Dermis blood vessel endothelial cell (primary cell): ENCODE measurements at regions not wholly inside any gene's neighbourhood (a gene's known extent, or its start where the extent isn't known, plus 50 kb on each side); places are given as distances from the start of the nearest gene placed in this dataset.
"Not testable (repeated sequence)": the region's sequence is repeated elsewhere in the genome, so short reads cannot be mapped to it uniquely, and the experiment has no call there.

Source experiments
- DNase-seq: peaks from one replicate; pipeline ENCODE4 v3.0.0; 2010

- DNase-seq, result no peak
Observed at GRCh38 chr12:4822572-4822971, 87.1 kb upstream of the KCNA1 start.

- DNase-seq, result no peak
Observed at GRCh38 chr12:4824380-4824779, 85.3 kb upstream of the KCNA1 start.

GRCh38 chr12:4825011-4825858 lies 84.5 kb upstream of the KCNA1 start:
- no peak for DNase-seq

- no peak for DNase-seq
Observed at GRCh38 chr12:4826909-4827308, 82.8 kb upstream of the KCNA1 start.

GRCh38 chr12:4828176-4828575 lies 81.5 kb upstream of the KCNA1 start:
- DNase-seq, result no peak

- no peak for DNase-seq
Observed at GRCh38 chr12:4829161-4829792, 80.4 kb upstream of the KCNA1 start.

- DNase-seq, result no peak
Observed at GRCh38 chr12:4829793-4830162, 79.9 kb upstream of the KCNA1 start.

GRCh38 chr12:4830556-4831210 lies 79.0 kb upstream of the KCNA1 start:
- no peak for DNase-seq

- DNase-seq, result no peak
Observed at GRCh38 chr12:4833053-4833452, 76.7 kb upstream of the KCNA1 start.

GRCh38 chr12:4833524-4833923 lies 76.2 kb upstream of the KCNA1 start:
- DNase-seq, result no peak

GRCh38 chr12:4842401-4842800 lies 67.3 kb upstream of the KCNA1 start:
- not testable (repeated sequence) for DNase-seq

- DNase-seq, result no peak
Observed at GRCh38 chr12:4843907-4844306, 65.8 kb upstream of the KCNA1 start.

GRCh38 chr12:4847713-4848112 lies 62.0 kb upstream of the KCNA1 start:
- no peak for DNase-seq

- DNase-seq, result peak; percentile 65
Observed at GRCh38 chr12:4849115-4849541, 60.6 kb upstream of the KCNA1 start.

GRCh38 chr12:4849795-4850345 lies 59.8 kb upstream of the KCNA1 start:
- DNase-seq, result no peak

- DNase-seq, result no peak
Observed at GRCh38 chr12:4850857-4851380, 58.8 kb upstream of the KCNA1 start.

GRCh38 chr12:4852308-4852707 lies 57.4 kb upstream of the KCNA1 start:
- no peak for DNase-seq

GRCh38 chr12:4852911-4853310 lies 56.8 kb upstream of the KCNA1 start:
- no peak for DNase-seq

GRCh38 chr12:4855121-4855924 lies 54.4 kb upstream of the KCNA1 start:
- DNase-seq, result peak; percentile 86

- no peak for DNase-seq
Observed at GRCh38 chr12:4856596-4856995, 53.1 kb upstream of the KCNA1 start.

GRCh38 chr12:4857472-4858291 lies 52.0 kb upstream of the KCNA1 start:
- DNase-seq, result peak; percentile 79
